OCI-LY1 (cell line): ENCODE measurements at regions not wholly inside any gene's neighbourhood (a gene's known extent, or its start where the extent isn't known, plus 50 kb on each side); places are given as distances from the start of the nearest gene placed in this dataset.

ENCODE experiments used
- H2AFZ ChIP-seq: fragments of 200-600 bp; sonication (generic), shearing (Covaris generic); 2 replicates; pipeline ENCODE4 v1.6.0; 2014; ENCODE audit warnings: antibody characterized with exemption, mild to moderate bottlenecking, low read length
- H3F3A ChIP-seq: fragments of 200-600 bp; sonication (generic), shearing (Covaris generic); 2 replicates; pipeline ENCODE4 v1.6.0; 2014; ENCODE audit warnings: mild to moderate bottlenecking, antibody characterized with exemption, low read length, moderate library complexity; ENCODE audit not compliant: insufficient read depth
- H3K27ac ChIP-seq: fragments of 200-600 bp; sonication (generic); 2 replicates; pipeline ENCODE4 v1.5.1; 2014; ENCODE audit warnings: low read length, mixed run types, mild to moderate bottlenecking, low read depth; ENCODE audit not compliant: poor library complexity, severe bottlenecking
- H3K27me3 ChIP-seq: fragments of 200-600 bp; sonication (generic); 2 replicates; pipeline ENCODE4 v1.6.0; 2014; ENCODE audit warnings: antibody characterized with exemption, mild to moderate bottlenecking, low read length, moderate library complexity; ENCODE audit not compliant: insufficient read depth
- H3K36me3 ChIP-seq: fragments of 200-600 bp; sonication (generic); 2 replicates; pipeline ENCODE4 v1.6.1; 2014; ENCODE audit warnings: mild to moderate bottlenecking, antibody characterized with exemption, low read length, moderate library complexity, mixed read lengths; ENCODE audit not compliant: insufficient read depth
- H3K4me1 ChIP-seq: fragments of 200-600 bp; sonication (generic); 2 replicates; pipeline ENCODE4 v1.5.1; 2014; ENCODE audit warnings: mild to moderate bottlenecking, low read length, moderate library complexity; ENCODE audit not compliant: insufficient read depth, severe bottlenecking
- H3K4me2 ChIP-seq: fragments of 200-600 bp; sonication (generic), shearing (Covaris generic); 2 replicates; pipeline ENCODE4 v1.6.1; 2014; ENCODE audit warnings: low read length
- H3K4me3 ChIP-seq: fragments of 200-600 bp; sonication (generic); 2 replicates; pipeline ENCODE4 v1.5.1; 2014; ENCODE audit warnings: low read length, low read depth, mild to moderate bottlenecking, mixed read lengths; ENCODE audit not compliant: poor library complexity, severe bottlenecking
- H3K79me2 ChIP-seq: fragments of 200-600 bp; shearing (Covaris generic); 2 replicates; pipeline ENCODE4 v1.6.1; 2016; ENCODE audit warnings: mixed run types, low read length, mixed read lengths; ENCODE audit not compliant: insufficient read depth
- H3K9ac ChIP-seq: fragments of 200-600 bp; sonication (generic), shearing (Covaris generic); 2 replicates; pipeline ENCODE4 v1.6.1; 2014; ENCODE audit warnings: mild to moderate bottlenecking, low read length, mixed read lengths
- H3K9me2 ChIP-seq: fragments of 200-600 bp; sonication (generic), shearing (Covaris generic); 2 replicates; pipeline ENCODE4 v1.6.1; 2014; ENCODE audit warnings: low read depth, mild to moderate bottlenecking, low read length, mixed read lengths
- H3K9me3 ChIP-seq: fragments of 200-600 bp; shearing (Covaris generic); 2 replicates; pipeline ENCODE4 v1.6.1; 2014; ENCODE audit warnings: low read length, mixed read lengths
- H4K20me1 ChIP-seq: fragments of 200-600 bp; sonication (generic), shearing (Covaris generic); 2 replicates; pipeline ENCODE4 v1.6.0; 2016; ENCODE audit warnings: mild to moderate bottlenecking, low read length; ENCODE audit not compliant: insufficient read depth
- CTCF ChIP-seq: fragments of 200-600 bp; sonication (generic), shearing (Covaris generic); IDR thresholded peaks from 2 replicates; pipeline ENCODE4 v1.5.1; 2017; ENCODE audit warnings: mild to moderate bottlenecking, antibody characterized with exemption, low read length, moderate library complexity, mixed read lengths
- EZH2 ChIP-seq: fragments of 200-600 bp; sonication (generic), shearing (Covaris generic); IDR thresholded peaks from 2 replicates; pipeline ENCODE4 v1.8.0; 2017; ENCODE audit warnings: borderline replicate concordance, mixed run types, mild to moderate bottlenecking, antibody characterized with exemption, low read length, moderate library complexity, mixed read lengths

GRCh38 chr22:22387386-22387736, 121.2 kb downstream of the ZNF280B start:
- no peaks in the 10 kb centered on the region for H3K9me2 ChIP-seq
- no peaks in the 10 kb centered on the region for H3F3A ChIP-seq
- 0 out of 2 replicates have a peak, but pooled peaks cover 2% of the 10 kb centered on the region for H3K9me3 ChIP-seq
- H4K20me1 ChIP-seq: no peaks in the 10 kb centered on the region
- no peaks in the 10 kb centered on the region; the same call in 1 of the 2 replicates for H3K36me3 ChIP-seq
- TF ChIP-seq CTCF: no peak
- TF ChIP-seq EZH2: no peak
- H3K9ac ChIP-seq: no peak overlapping the region
- H3K79me2 ChIP-seq: no peaks in the 10 kb centered on the region
- H3K27ac ChIP-seq: no peak overlapping the region
- H3K4me1 ChIP-seq: peaks cover 6% of the 10 kb centered on the region
- no peak overlapping the region for H3K4me3 ChIP-seq
- H2AFZ ChIP-seq: no peak overlapping the region
- H3K4me2 ChIP-seq: no peak overlapping the region
- H3K27me3 ChIP-seq: no peaks in the 10 kb centered on the region

- Histone ChIP-seq H3K9me3 (0 out of 2 replicates have a peak, but pooled peaks cover 5% of the 10 kb centered on the region), H3K36me3 (no peaks in the 10 kb centered on the region; the same call in 1 of the 2 replicates), H3K4me1 (peaks cover 2% of the 10 kb centered on the region), H3K27ac (no peak overlapping the region), H3K9me2 (no peaks in the 10 kb centered on the region), H3K4me2 (no peak overlapping the region), H3F3A (no peaks in the 10 kb centered on the region), H3K27me3 (no peaks in the 10 kb centered on the region), H2AFZ (no peak overlapping the region), H4K20me1 (no peaks in the 10 kb centered on the region), H3K79me2 (no peaks in the 10 kb centered on the region), H3K4me3 (no peak overlapping the region), H3K9ac (no peak overlapping the region)
- no peak for TF ChIP-seq CTCF
- no peak for TF ChIP-seq EZH2
Observed at GRCh38 chr22:22388090-22388489, 120.5 kb downstream of the ZNF280B start.

- H3K9ac ChIP-seq: no peak overlapping the region
- H3K9me2 ChIP-seq: no peaks in the 10 kb centered on the region
- no peak overlapping the region for H3K4me3 ChIP-seq
- H3K4me2 ChIP-seq: no peak overlapping the region
- TF ChIP-seq EZH2 (no peak), CTCF (no peak)
- no peaks in the 10 kb centered on the region for H3K27me3 ChIP-seq
- H3K27ac ChIP-seq: no peak overlapping the region
- no peaks in the 10 kb centered on the region for H3K4me1 ChIP-seq
- no peaks in the 10 kb centered on the region for H4K20me1 ChIP-seq
- H3K9me3 ChIP-seq: 0 out of 2 replicates have a peak, but pooled peaks cover 5% of the 10 kb centered on the region
- H3F3A ChIP-seq: no peaks in the 10 kb centered on the region
- H3K79me2 ChIP-seq: no peaks in the 10 kb centered on the region
- no peaks in the 10 kb centered on the region; the same call in 1 of the 2 replicates for H3K36me3 ChIP-seq
- H2AFZ ChIP-seq: no peak overlapping the region
Observed at GRCh38 chr22:22388494-22388893, 120.0 kb downstream of the ZNF280B start.
